ENCODE measurements at regions not wholly inside any gene's neighbourhood (a gene's known extent, or its start where the extent isn't known, plus 50 kb on each side); places are given as distances from the start of the nearest gene placed in this dataset.

GRCh38 chr1:173415490-173415889 lies 61.6 kb upstream of the PRDX6 start:
- no peak for DNase-seq (ENCODE audit: unreplicated experiment)
- no peaks in the 10 kb centered on the region for H3K9me3 Mint-ChIP-seq (ENCODE audit: unreplicated experiment)
- H3K27me3 Mint-ChIP-seq (ENCODE audit: insufficient read depth, unreplicated experiment) = no peaks in the 10 kb centered on the region
- no peak for TF ChIP-seq CTCF (IDR thresholded peaks at IDR 0.05; ENCODE audit: unreplicated experiment)
- intact Hi-C loops (cut with micrococcal nuclease) = no loop called here
- CTCF ChIA-PET = interaction anchor here (0.7 to 6.9 kb wide), 5 partner anchors 10 to 672 kb away, joined by 3 to 53 read pairs (median 3); no protein-coding TSS in a partner anchor
- POLR2A ChIA-PET = interaction anchor here (0.6 to 0.7 kb wide), 2 partner anchors 61 to 386 kb away, joined by 3 read pairs; no protein-coding TSS in a partner anchor
- H3K36me3 Mint-ChIP-seq (ENCODE audit: insufficient read depth, unreplicated experiment) = no peaks in the 10 kb centered on the region
- H3K27ac Mint-ChIP-seq (ENCODE audit: low read depth, unreplicated experiment) = no peak overlapping the region
- H3K4me3 Mint-ChIP-seq (ENCODE audit: unreplicated experiment) = no peak overlapping the region
- BruUV-seq (replicated peaks) = no TSS peak
- H3K4me1 Mint-ChIP-seq (ENCODE audit: insufficient read depth, unreplicated experiment) = peaks cover 15% of the 10 kb centered on the region

GRCh38 chr1:173415905-173416450 lies 61.2 kb upstream of the PRDX6 start:
- H3K27me3 Mint-ChIP-seq (ENCODE audit: insufficient read depth, unreplicated experiment) = no peaks in the 10 kb centered on the region
- no peaks in the 10 kb centered on the region for H3K36me3 Mint-ChIP-seq (ENCODE audit: insufficient read depth, unreplicated experiment)
- no TSS peak for BruUV-seq (replicated peaks)
- intact Hi-C loops (cut with micrococcal nuclease) = no loop called here
- peaks cover 15% of the 10 kb centered on the region for H3K4me1 Mint-ChIP-seq (ENCODE audit: insufficient read depth, unreplicated experiment)
- no peak overlapping the region for H3K4me3 Mint-ChIP-seq (ENCODE audit: unreplicated experiment)
- CTCF ChIA-PET = interaction anchor here (0.7 to 6.9 kb wide), 6 partner anchors 9 to 673 kb away, joined by 3 to 53 read pairs (median 3); no protein-coding TSS in a partner anchor
- no peak for DNase-seq (ENCODE audit: unreplicated experiment)
- no peak for TF ChIP-seq CTCF (IDR thresholded peaks at IDR 0.05; ENCODE audit: unreplicated experiment)
- H3K9me3 Mint-ChIP-seq (ENCODE audit: unreplicated experiment) = no peaks in the 10 kb centered on the region
- POLR2A ChIA-PET = interaction anchor here (0.6 to 0.7 kb wide), 2 partner anchors 61 to 385 kb away, joined by 3 read pairs; no protein-coding TSS in a partner anchor
- no peak overlapping the region for H3K27ac Mint-ChIP-seq (ENCODE audit: low read depth, unreplicated experiment)

GRCh38 chr1:173417563-173417962 lies 59.6 kb upstream of the PRDX6 start:
- H3K27ac Mint-ChIP-seq (ENCODE audit: low read depth, unreplicated experiment) = no peak overlapping the region
- H3K4me3 Mint-ChIP-seq (ENCODE audit: unreplicated experiment) = no peak overlapping the region
- no peak for TF ChIP-seq CTCF (IDR thresholded peaks at IDR 0.05; ENCODE audit: unreplicated experiment)
- intact Hi-C loops (cut with micrococcal nuclease) = no loop called here
- DNase-seq (ENCODE audit: unreplicated experiment) = no peak
- H3K4me1 Mint-ChIP-seq (ENCODE audit: insufficient read depth, unreplicated experiment) = peaks cover 9% of the 10 kb centered on the region
- ChIA-PET POLR2A (no interaction called here), CTCF (interaction anchor here (0.6 to 6.3 kb wide), 16 partner anchors 9 to 984 kb away, joined by 3 to 74 read pairs (median 4); partner anchors contain the start of genes CENPL and DARS2)
- H3K36me3 Mint-ChIP-seq (ENCODE audit: insufficient read depth, unreplicated experiment) = no peaks in the 10 kb centered on the region
- H3K9me3 Mint-ChIP-seq (ENCODE audit: unreplicated experiment) = no peaks in the 10 kb centered on the region
- no TSS peak for BruUV-seq (replicated peaks)
- H3K27me3 Mint-ChIP-seq (ENCODE audit: insufficient read depth, unreplicated experiment) = no peaks in the 10 kb centered on the region

GRCh38 chr1:173418107-173418985 lies 58.8 kb upstream of the PRDX6 start:
- H3K4me1 Mint-ChIP-seq (ENCODE audit: insufficient read depth, unreplicated experiment) = peaks cover 9% of the 10 kb centered on the region
- TF ChIP-seq CTCF (IDR thresholded peaks at IDR 0.05; ENCODE audit: unreplicated experiment) = no peak
- DNase-seq (ENCODE audit: unreplicated experiment) = no peak
- H3K36me3 Mint-ChIP-seq (ENCODE audit: insufficient read depth, unreplicated experiment) = no peaks in the 10 kb centered on the region
- ChIA-PET CTCF (interaction anchor here (0.6 to 6.3 kb wide), 14 partner anchors 10 to 675 kb away, joined by 3 to 74 read pairs (median 4); partner anchors contain the start of genes CENPL and DARS2), POLR2A (no interaction called here)
- H3K4me3 Mint-ChIP-seq (ENCODE audit: unreplicated experiment) = no peak overlapping the region
- no peak overlapping the region for H3K27ac Mint-ChIP-seq (ENCODE audit: low read depth, unreplicated experiment)
- intact Hi-C loops (cut with micrococcal nuclease) = no loop called here
- BruUV-seq (replicated peaks) = no TSS peak
- H3K27me3 Mint-ChIP-seq (ENCODE audit: insufficient read depth, unreplicated experiment) = no peaks in the 10 kb centered on the region
- no peaks in the 10 kb centered on the region for H3K9me3 Mint-ChIP-seq (ENCODE audit: unreplicated experiment)

Measured in MCF 10A (cell line).